Astrocyte (in vitro differentiated cells and primary cell): ENCODE measurements at regions not wholly inside any gene's neighbourhood (a gene's known extent, or its start where the extent isn't known, plus 50 kb on each side); places are given as distances from the start of the nearest gene placed in this dataset.

Experiments
- CTCF ChIP-seq: IDR thresholded peaks from 2 replicates; pipeline ENCODE4 v1.5.1; 2011; ENCODE audit warnings: low read depth, mild to moderate bottlenecking, inconsistent platforms, low read length, moderate library complexity; ENCODE audit not compliant: insufficient read depth
- EZH2 ChIP-seq: IDR thresholded peaks from 2 replicates; pipeline ENCODE4 v1.6.1; 2012; ENCODE audit warnings: mild to moderate bottlenecking, low read length, inconsistent platforms; ENCODE audit not compliant: insufficient read depth

DNA sequence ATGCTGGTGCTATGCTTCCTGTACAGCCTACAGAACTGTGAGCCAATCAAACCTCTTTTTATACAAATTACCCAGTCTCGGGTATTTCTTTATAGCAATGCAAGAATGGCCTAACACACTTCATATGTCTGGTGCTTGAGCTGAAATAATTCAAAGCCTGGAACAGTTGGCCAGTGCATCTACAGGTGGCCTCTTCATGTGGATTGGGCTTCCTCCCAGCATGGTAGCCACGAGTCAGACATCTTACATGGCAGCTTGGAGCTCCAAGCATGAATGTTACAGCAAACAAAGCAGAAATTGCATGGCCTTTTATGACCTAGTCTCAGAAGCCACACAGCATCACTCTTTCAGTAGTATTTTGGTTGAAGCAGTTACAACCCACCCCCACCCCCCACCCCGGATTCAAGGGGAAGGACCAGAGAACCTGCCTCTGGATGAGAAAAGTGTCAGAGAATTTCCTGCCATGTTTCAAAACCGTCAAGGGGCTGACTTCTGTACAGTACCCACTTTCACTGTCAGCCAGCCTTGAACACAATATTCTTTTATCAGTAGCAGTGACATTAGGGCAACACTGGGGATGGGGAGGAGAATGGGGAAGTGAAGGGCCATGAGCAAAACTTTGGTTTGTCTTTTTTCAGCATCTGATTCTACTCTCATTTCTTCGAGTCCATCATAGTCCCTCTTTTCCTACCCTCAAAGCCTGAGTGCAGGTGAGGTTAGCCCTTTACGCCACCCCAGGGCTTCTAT, 368.7 kb downstream of the BCOR start:
- no peak for TF ChIP-seq CTCF
- TF ChIP-seq EZH2, result no peak
